Urinary bladder (tissue), 3 donors: ENCODE measurements at regions not wholly inside any gene's neighbourhood (a gene's known extent, or its start where the extent isn't known, plus 50 kb on each side); places are given as distances from the start of the nearest gene placed in this dataset.

ENCODE experiments used
- DNase-seq: peaks from one replicate; pipeline ENCODE4 v3.0.0-alpha.2; 2015; ENCODE audit errors: extremely low spot score
- H3K27ac ChIP-seq: one replicate; pipeline ENCODE4 v1.5.1; 2013; ENCODE audit warnings: low read depth, mild to moderate bottlenecking, moderate library complexity
- H3K36me3 ChIP-seq: one replicate; pipeline ENCODE4 v1.6.1; 2013; ENCODE audit warnings: mild to moderate bottlenecking, moderate library complexity; ENCODE audit not compliant: insufficient read depth
- H3K4me1 ChIP-seq: one replicate; pipeline ENCODE4 v1.6.1; 2013; ENCODE audit warnings: mild to moderate bottlenecking, moderate library complexity; ENCODE audit not compliant: insufficient read depth
- H3K4me3 ChIP-seq: one replicate; pipeline ENCODE4 v1.5.1; 2013; ENCODE audit warnings: low read depth, low read length
- WGBS: extraction: QIAGEN DNeasy Blood & Tissue Kit; methylation state at CpG from one replicate; pipeline ENCODE4 v1.1.7; 2013; 5-methylcytosine and 5-hydroxymethylcytosine counted together
- donor health status: healthy with polysubstance abuse.
- donor health status: healthy.

- Histone ChIP-seq H3K4me1 (no peaks in the 10 kb centered on the region), H3K27ac (no peak overlapping the region), H3K4me3 (no peak overlapping the region), H3K36me3 (no peaks in the 10 kb centered on the region)
- WGBS = 78% methylated on average over 6 of the region's 6 CpGs
- DNase-seq = no peak
Measured at GRCh38 chr16:6493555-6493954, 839.1 kb upstream of the RBFOX1 start.

- Histone ChIP-seq H3K27ac (no peak overlapping the region), H3K4me3 (no peak overlapping the region), H3K36me3 (no peaks in the 10 kb centered on the region), H3K4me1 (no peaks in the 10 kb centered on the region)
- DNase-seq = no peak
Measured at GRCh38 chr16:6492742-6493141, 839.9 kb upstream of the RBFOX1 start.

- WGBS = 23% methylated on average over 2 of the region's 2 CpGs
- H3K27ac ChIP-seq = no peak overlapping the region
- H3K4me3 ChIP-seq = no peak overlapping the region
- H3K4me1 ChIP-seq = no peaks in the 10 kb centered on the region
- H3K36me3 ChIP-seq = no peaks in the 10 kb centered on the region
- DNase-seq = no peak
Measured at GRCh38 chr16:6484935-6485334, 847.7 kb upstream of the RBFOX1 start.

DNA sequence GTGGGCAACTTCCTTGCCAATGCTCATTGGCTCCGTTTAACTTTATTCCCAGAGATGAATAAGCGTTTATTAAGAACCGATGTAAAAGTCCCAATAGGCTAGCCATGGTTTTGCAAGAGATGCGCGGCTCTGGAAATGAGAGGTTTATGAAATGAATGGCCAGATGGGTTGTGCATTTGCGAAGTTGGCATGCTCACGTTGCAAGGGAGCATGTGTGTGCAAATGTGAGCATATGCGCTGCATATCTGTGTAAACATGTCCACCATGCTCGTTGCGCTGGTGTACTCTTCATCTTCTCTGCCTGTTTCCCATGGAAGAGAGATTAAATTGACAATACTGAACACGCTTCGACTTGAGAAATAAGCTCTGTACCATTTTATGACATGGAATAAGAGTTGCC lies 848.6 kb upstream of the RBFOX1 start:
- H3K4me1 ChIP-seq = no peaks in the 10 kb centered on the region
- DNase-seq = no peak
- H3K27ac ChIP-seq = no peak overlapping the region
- H3K36me3 ChIP-seq = no peaks in the 10 kb centered on the region
- H3K4me3 ChIP-seq = no peak overlapping the region
- 46% methylated on average over 12 of the region's 12 CpGs for WGBS

DNA sequence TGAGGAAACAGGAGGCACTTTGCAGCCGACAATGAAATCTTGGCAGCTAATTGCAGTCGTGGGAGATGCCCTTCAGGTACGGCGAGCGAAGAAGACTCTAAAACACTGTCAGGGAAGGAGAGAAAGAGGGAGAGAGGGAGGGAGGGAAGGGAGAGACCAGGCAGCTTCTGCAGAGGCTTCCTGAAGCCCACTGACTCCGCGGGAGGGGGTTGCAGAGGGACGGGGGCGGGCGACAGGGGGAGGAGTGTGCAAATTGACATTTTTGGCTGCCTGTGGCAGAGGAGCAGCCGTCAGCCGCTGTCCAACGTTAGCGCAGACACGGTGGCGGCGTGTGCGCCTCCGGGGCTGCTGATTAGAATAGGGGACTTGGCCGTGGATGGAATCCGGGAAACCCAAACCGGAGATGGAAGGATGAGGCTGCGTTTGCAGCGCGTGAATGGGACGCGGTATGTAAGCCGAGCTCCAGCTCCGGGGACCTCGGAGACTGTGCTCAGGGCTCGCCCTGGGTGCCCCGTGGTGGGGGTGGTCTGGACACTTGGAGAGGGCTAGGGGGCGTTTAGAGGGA lies 849.1 kb upstream of the RBFOX1 start:
- no peaks in the 10 kb centered on the region for H3K36me3 ChIP-seq
- no peak for DNase-seq
- H3K27ac ChIP-seq = no peak overlapping the region
- 2% methylated on average over 33 of the region's 33 CpGs for WGBS
- no peak overlapping the region for H3K4me3 ChIP-seq
- no peaks in the 10 kb centered on the region for H3K4me1 ChIP-seq

DNA sequence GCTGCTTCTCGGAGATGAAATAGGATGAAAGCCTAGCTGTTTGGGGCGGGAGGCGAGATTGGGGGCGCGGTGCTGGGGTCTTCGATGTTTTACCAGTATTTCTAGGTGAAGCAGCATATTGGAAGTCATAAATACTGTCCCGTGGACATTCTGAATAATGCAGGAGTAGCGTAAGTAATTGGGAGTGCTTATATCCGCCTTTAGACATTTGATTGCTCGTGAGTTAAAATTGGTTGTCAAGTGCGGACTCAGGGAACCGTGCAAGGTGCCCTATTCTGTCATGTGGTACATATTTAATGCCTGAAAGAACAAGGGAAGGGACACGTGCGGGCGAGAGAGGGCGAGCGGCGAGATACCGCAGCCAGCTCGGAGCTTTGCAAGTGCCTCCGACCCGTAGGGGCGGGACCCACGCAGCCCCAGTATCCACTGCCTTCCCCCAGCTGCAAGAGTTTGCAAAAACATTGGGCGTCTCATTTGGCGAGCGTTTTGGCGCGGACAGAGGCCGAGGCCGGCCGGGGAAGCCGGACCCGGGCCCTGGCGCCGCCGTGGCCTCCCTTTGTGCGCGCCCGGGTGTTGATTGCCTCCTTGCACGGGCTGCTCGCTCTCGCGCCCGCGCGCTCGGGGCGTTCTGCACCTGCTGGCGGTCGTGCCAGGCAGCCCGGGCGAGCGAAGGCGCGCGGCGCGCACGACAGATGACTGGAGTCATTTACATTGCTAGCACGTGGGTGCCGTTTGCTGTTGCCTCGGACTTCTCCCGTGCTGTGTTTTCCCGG lies 849.8 kb upstream of the RBFOX1 start:
- no peak overlapping the region for H3K4me3 ChIP-seq
- WGBS = 9% methylated on average over 65 of the region's 65 CpGs

GRCh38 chr16:6481894-6482293 lies 850.8 kb upstream of the RBFOX1 start:
- no peak for DNase-seq
- H3K36me3 ChIP-seq = no peaks in the 10 kb centered on the region
- 25% methylated on average over 2 of the region's 2 CpGs for WGBS
- no peaks in the 10 kb centered on the region for H3K4me1 ChIP-seq
- H3K27ac ChIP-seq = no peak overlapping the region
- H3K4me3 ChIP-seq = no peak overlapping the region

More for the DNA sequence above, 849.8 kb upstream of the RBFOX1 start:
- no peak overlapping the region for H3K27ac ChIP-seq
- no peaks in the 10 kb centered on the region for H3K4me1 ChIP-seq
- DNase-seq = no peak
- H3K36me3 ChIP-seq = no peaks in the 10 kb centered on the region

GRCh38 chr16:6453742-6454141 lies 878.9 kb upstream of the RBFOX1 start:
- 82% methylated on average over 5 of the region's 5 CpGs for WGBS

DNA sequence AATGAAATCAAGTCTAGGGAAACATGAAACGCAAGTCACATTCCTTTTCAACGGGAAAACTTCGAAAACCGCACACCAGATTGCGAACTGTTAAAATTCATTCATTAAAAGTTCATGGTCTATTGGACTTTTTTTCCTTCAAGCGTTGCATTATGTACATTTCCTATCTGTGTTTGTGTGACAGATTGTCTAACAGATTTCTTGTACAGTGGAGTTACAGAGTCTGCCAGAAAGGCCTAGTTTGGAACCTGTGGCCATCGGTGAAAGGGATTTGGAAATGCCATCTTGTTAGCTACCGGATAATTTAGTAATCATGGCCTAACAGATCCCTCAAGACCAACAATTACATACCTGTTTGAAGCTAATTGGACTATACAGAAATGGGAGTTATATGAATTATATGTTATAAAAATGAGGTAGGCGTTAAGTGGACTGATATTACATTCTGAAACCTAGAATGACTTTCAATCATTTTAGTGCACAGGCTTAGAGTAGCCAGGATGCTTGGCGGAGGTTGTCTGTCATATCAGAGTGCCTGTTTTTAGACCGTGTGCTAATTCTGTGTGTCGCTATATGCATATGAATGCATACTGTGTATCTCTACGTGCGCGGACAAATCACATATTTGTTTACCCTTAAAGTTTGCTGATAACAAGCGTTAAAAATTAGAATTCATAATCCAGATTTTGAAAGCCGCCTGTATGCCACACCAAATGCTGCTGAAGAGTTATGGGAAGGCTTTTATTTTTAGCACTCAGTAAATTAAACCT lies 885.4 kb upstream of the RBFOX1 start:
- Histone ChIP-seq H3K36me3 (no peaks in the 10 kb centered on the region), H3K4me1 (no peaks in the 10 kb centered on the region)
- WGBS = 88% methylated on average over 17 of the region's 17 CpGs

More at GRCh38 chr16:6453742-6454141, 878.9 kb upstream of the RBFOX1 start:
- Histone ChIP-seq H3K4me3 (no peak overlapping the region), H3K4me1 (no peaks in the 10 kb centered on the region), H3K27ac (no peak overlapping the region), H3K36me3 (no peaks in the 10 kb centered on the region)
- DNase-seq = no peak

GRCh38 chr16:6446370-6446769 lies 886.3 kb upstream of the RBFOX1 start:
- no peaks in the 10 kb centered on the region for H3K36me3 ChIP-seq
- DNase-seq = no peak
- H3K27ac ChIP-seq = no peak overlapping the region
- WGBS = 92% methylated on average over 1 of the region's 1 CpG
- no peak overlapping the region for H3K4me3 ChIP-seq
- H3K4me1 ChIP-seq = no peaks in the 10 kb centered on the region

More for the DNA sequence above, 885.4 kb upstream of the RBFOX1 start:
- no peak for DNase-seq
- Histone ChIP-seq H3K4me3 (no peak overlapping the region), H3K27ac (no peak overlapping the region)

GRCh38 chr16:6439129-6439528 lies 893.5 kb upstream of the RBFOX1 start:
- DNase-seq = no peak
- no peak overlapping the region for H3K4me3 ChIP-seq
- WGBS = 74% methylated on average over 6 of the region's 6 CpGs
- H3K27ac ChIP-seq = no peak overlapping the region
- no peaks in the 10 kb centered on the region for H3K36me3 ChIP-seq
- H3K4me1 ChIP-seq = no peaks in the 10 kb centered on the region

- WGBS = 69% methylated on average over 8 of the region's 8 CpGs
Measured at GRCh38 chr16:6428861-6429260, 903.8 kb upstream of the RBFOX1 start.

GRCh38 chr16:6427621-6428020 lies 905.0 kb upstream of the RBFOX1 start:
- no peaks in the 10 kb centered on the region for H3K36me3 ChIP-seq
- no peak for DNase-seq
- H3K27ac ChIP-seq = no peak overlapping the region
- H3K4me3 ChIP-seq = no peak overlapping the region
- H3K4me1 ChIP-seq = no peaks in the 10 kb centered on the region
- 80% methylated on average over 3 of the region's 3 CpGs for WGBS

More at GRCh38 chr16:6428861-6429260, 903.8 kb upstream of the RBFOX1 start:
- Histone ChIP-seq H3K36me3 (no peaks in the 10 kb centered on the region), H3K4me1 (no peaks in the 10 kb centered on the region), H3K4me3 (no peak overlapping the region), H3K27ac (no peak overlapping the region)
- no peak for DNase-seq

GRCh38 chr16:6407596-6407995 lies 925.0 kb upstream of the RBFOX1 start:
- Histone ChIP-seq H3K4me3 (no peak overlapping the region), H3K4me1 (no peaks in the 10 kb centered on the region), H3K27ac (no peak overlapping the region), H3K36me3 (no peaks in the 10 kb centered on the region)
- WGBS = 90% methylated on average over 3 of the region's 3 CpGs
- DNase-seq = no peak
